SK-N-SH (cell line): ENCODE measurements at regions not wholly inside any gene's neighbourhood (a gene's known extent, or its start where the extent isn't known, plus 50 kb on each side); places are given as distances from the start of the nearest gene placed in this dataset.

Experiments used
- CTCF ChIA-PET: fragments of 300-600, 350-600 bp; formaldehyde crosslinking; extraction: SDS; loops from one replicate; lab custom pipeline; 2021; lab: Yijun Ruan, JAX
- POLR2A ChIA-PET: fragments of 350-600 bp; sonication (Branson Sonifier 250); formaldehyde crosslinking; extraction: SDS; loops from one replicate; lab custom pipeline; 2020; ENCODE audit warnings: antibody characterized with exemption, inconsistent platforms; lab: Yijun Ruan, JAX
- DNase-seq: peaks from one replicate; pipeline ENCODE4 v3.0.0; 2012
- H2AFZ ChIP-seq: fragments of 200-600 bp; sonication (generic); 2 replicates; pipeline ENCODE4 v1.8.1; 2016; ENCODE audit warnings: antibody characterized with exemption, mild to moderate bottlenecking, low read depth
- H3F3A ChIP-seq: fragments of 200-600 bp; sonication (generic); replicated peaks from 2 replicates; pipeline ENCODE3; 2016; ENCODE audit warnings: antibody characterized with exemption, mild to moderate bottlenecking; ENCODE audit not compliant: insufficient read depth
- H3K27ac ChIP-seq, 2 experiments: fragments of 200-500 bp in 1 of 2; fragments of 200-600 bp in 1 of 2; sonication (Bioruptor generic) in 1 of 2; sonication (generic), shearing (Covaris generic) in 1 of 2; 2 replicates each; pipeline versions ENCODE4 v1.5.1 to v1.6.1; 2014 to 2016; ENCODE audit warnings: low read depth in 2 of 2, inconsistent platforms in 1 of 2, low read length in 1 of 2, mild to moderate bottlenecking in 1 of 2, mixed read lengths in 1 of 2
- H3K27me3 ChIP-seq: fragments of 200-600 bp; sonication (generic), shearing (Covaris generic); 2 replicates; pipeline ENCODE4 v1.6.1; 2016; ENCODE audit warnings: mixed run types; ENCODE audit not compliant: insufficient read depth
- H3K36me3 ChIP-seq, 2 experiments: fragments of 200-500 bp in 1 of 2; fragments of 200-600 bp in 1 of 2; sonication (Bioruptor generic) in 1 of 2; sonication (generic) in 1 of 2; replicated peaks in 1 of 2; 2 replicates each; pipeline versions ENCODE3 to v1.5.1; 2014 to 2016; ENCODE audit warnings: low read length in 1 of 2, mild to moderate bottlenecking in 1 of 2; ENCODE audit not compliant: insufficient read depth in 2 of 2, control insufficient read depth in 1 of 2
- H3K4me1 ChIP-seq, 2 experiments: fragments of 200-500 bp in 1 of 2; fragments of 200-600 bp in 1 of 2; sonication (Bioruptor generic) in 1 of 2; sonication (generic), shearing (Covaris generic) in 1 of 2; 2 replicates each; pipeline versions ENCODE4 v1.5.1 to v1.6.1; 2014 to 2016; ENCODE audit warnings: low read depth in 1 of 2, low read length in 1 of 2, mixed run types in 1 of 2; ENCODE audit not compliant: insufficient read depth in 2 of 2, control insufficient read depth in 1 of 2
- H3K4me2 ChIP-seq: fragments of 200-600 bp; sonication (generic), shearing (Covaris generic); 2 replicates; pipeline ENCODE4 v1.6.1; 2017; ENCODE audit warnings: mixed run types
- H3K4me3 ChIP-seq, 2 experiments: fragments of 200-500 bp in 1 of 2; fragments of 200-600 bp in 1 of 2; sonication (Bioruptor generic) in 1 of 2; sonication (generic), shearing (Covaris generic) in 1 of 2; 2 replicates each; pipeline versions ENCODE4 v1.5.1 to v1.8.1; 2014 to 2016; ENCODE audit warnings: low read depth in 2 of 2, inconsistent platforms in 1 of 2, low read length in 1 of 2, mild to moderate bottlenecking in 1 of 2, mixed read lengths in 1 of 2, moderate library complexity in 1 of 2
- H3K79me2 ChIP-seq: fragments of 200-600 bp; sonication (generic); 2 replicates; pipeline ENCODE4 v1.8.1; 2017; ENCODE audit warnings: mild to moderate bottlenecking; ENCODE audit not compliant: insufficient read depth
- H3K9ac ChIP-seq: fragments of 200-600 bp; sonication (generic); 2 replicates; pipeline ENCODE4 v1.6.1; 2017; ENCODE audit warnings: mixed run types
- H3K9me2 ChIP-seq: fragments of 200-600 bp; sonication (generic); 2 replicates; pipeline ENCODE4 v1.6.1; 2017; ENCODE audit warnings: mixed run types
- H3K9me3 ChIP-seq: fragments of 200-600 bp; sonication (generic); 2 replicates; pipeline ENCODE4 v1.6.1; 2017; ENCODE audit warnings: mixed run types, mild to moderate bottlenecking, moderate library complexity
- H4K20me1 ChIP-seq: fragments of 200-600 bp; sonication (generic); 2 replicates; pipeline ENCODE4 v1.6.1; 2017; ENCODE audit warnings: mild to moderate bottlenecking, mixed run types; ENCODE audit not compliant: insufficient read depth
- CHD2 ChIP-seq: fragments of 150-350 bp; IDR thresholded peaks from 2 replicates; pipeline ENCODE4 v1.6.1; 2018; ENCODE audit warnings: low read length; ENCODE audit not compliant: partially characterized antibody
- EZH2phosphoT487 ChIP-seq: fragments of 200-600 bp; sonication (generic); IDR thresholded peaks from 2 replicates; pipeline ENCODE4 v1.6.1; 2017; ENCODE audit warnings: low read depth, mixed run types, mild to moderate bottlenecking, antibody characterized with exemption, moderate library complexity, borderline replicate concordance
- FOXM1 ChIP-seq: IDR thresholded peaks from 2 replicates; pipeline ENCODE4 v1.4.0; 2012; ENCODE audit warnings: low read depth, mild to moderate bottlenecking
- GATA2 ChIP-seq: sonication (generic); formaldehyde crosslinking; IDR thresholded peaks from 2 replicates; pipeline ENCODE4 v1.5.0; 2020; ENCODE audit warnings: mild to moderate bottlenecking, missing genetic modification reagents
- JUND ChIP-seq: IDR thresholded peaks from 2 replicates; pipeline ENCODE4 v1.4.0; 2012
- MEF2A ChIP-seq: IDR thresholded peaks from 2 replicates; pipeline ENCODE4 v1.4.0; 2012; ENCODE audit warnings: low read depth, borderline replicate concordance
- MXI1 ChIP-seq: IDR thresholded peaks from 2 replicates; pipeline ENCODE4 v1.6.1; 2012; ENCODE audit warnings: mild to moderate bottlenecking, low read depth, low read length, improper control_type of control experiment
- NRF1 ChIP-seq: IDR thresholded peaks from 2 replicates; pipeline ENCODE4 v1.6.1; 2012; ENCODE audit warnings: low read depth, mild to moderate bottlenecking, low read length
- SIN3A ChIP-seq: IDR thresholded peaks from 2 replicates; pipeline ENCODE4 v1.6.1; 2012; ENCODE audit warnings: low read depth, mild to moderate bottlenecking, low read length, moderate library complexity, borderline replicate concordance
- TEAD4 ChIP-seq: IDR thresholded peaks from 2 replicates; pipeline ENCODE4 v1.4.0; 2012; ENCODE audit warnings: mild to moderate bottlenecking, borderline replicate concordance; ENCODE audit not compliant: insufficient read depth
- WGBS: methylation state at CpG from one replicate; pipeline ENCODE4 v1.1.6; 2017; ENCODE audit warnings: low lambda C conversion rate; 5-methylcytosine and 5-hydroxymethylcytosine counted together
- TF ChIP-seq, protein P1 (sequence below): IDR thresholded peaks from 2 replicates; pipeline ENCODE4 v1.4.0; 2012; ENCODE audit warnings: low read depth, borderline replicate concordance
- TF ChIP-seq, protein P2 (sequence below): IDR thresholded peaks from 2 replicates; pipeline ENCODE4; 2012
- TF ChIP-seq, protein P3 (sequence below): fragments of 150-350 bp; IDR thresholded peaks from 2 replicates; pipeline ENCODE4 v1.6.1; 2016; ENCODE audit warnings: mild to moderate bottlenecking, low read depth, low read length

DNA sequence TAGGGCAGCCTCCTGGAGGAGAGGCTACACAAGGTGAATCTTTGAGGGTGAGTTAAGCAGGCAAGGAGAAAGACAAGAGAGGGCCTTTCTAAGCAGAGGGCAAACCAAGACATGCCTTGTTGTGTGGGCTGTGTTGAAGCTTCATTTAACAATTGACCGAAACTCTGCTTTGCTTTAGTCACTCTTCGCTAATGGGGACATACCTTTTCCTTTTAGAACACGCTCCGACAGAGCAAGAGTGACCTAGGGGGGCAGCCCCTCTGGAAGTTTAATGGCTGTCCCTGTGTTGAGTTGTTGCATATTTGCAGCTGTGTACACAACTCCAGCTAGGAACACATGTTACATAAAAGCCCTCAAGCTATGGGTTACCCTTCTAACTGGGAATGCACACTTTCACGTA is 218.1 kb upstream of the WWC1 start:
- Histone ChIP-seq H3K4me3 (no peak overlapping the region), H3K79me2 (no peaks in the 10 kb centered on the region), H3K4me1 (peaks cover 0 to 4% of the 10 kb centered on the region in 2 experiments; a peak in 2 of 4 replicates), H3K27ac (no peak overlapping the region), H3K27me3 (no peaks in the 10 kb centered on the region), H3K4me2 (no peak overlapping the region), H4K20me1 (no peaks in the 10 kb centered on the region), H2AFZ (no peak overlapping the region), H3K36me3 (no peaks in the 10 kb centered on the region), H3K9me3 (no peaks in the 10 kb centered on the region), H3F3A (no peaks in the 10 kb centered on the region), H3K9me2 (no peaks in the 10 kb centered on the region), H3K9ac (no peak overlapping the region)
- 71% methylated on average over 5 of the region's 5 CpGs for WGBS
- ChIA-PET CTCF (interaction anchor here (1.0 kb wide), 2 partner anchors 146 to 147 kb away, joined by 3 read pairs; no protein-coding TSS in a partner anchor), POLR2A (no interaction called here)
- DNase-seq = no peak
- TF ChIP-seq JUND = no peak
- TF ChIP-seq SIN3A = no peak
- TF ChIP-seq, protein P1, sequence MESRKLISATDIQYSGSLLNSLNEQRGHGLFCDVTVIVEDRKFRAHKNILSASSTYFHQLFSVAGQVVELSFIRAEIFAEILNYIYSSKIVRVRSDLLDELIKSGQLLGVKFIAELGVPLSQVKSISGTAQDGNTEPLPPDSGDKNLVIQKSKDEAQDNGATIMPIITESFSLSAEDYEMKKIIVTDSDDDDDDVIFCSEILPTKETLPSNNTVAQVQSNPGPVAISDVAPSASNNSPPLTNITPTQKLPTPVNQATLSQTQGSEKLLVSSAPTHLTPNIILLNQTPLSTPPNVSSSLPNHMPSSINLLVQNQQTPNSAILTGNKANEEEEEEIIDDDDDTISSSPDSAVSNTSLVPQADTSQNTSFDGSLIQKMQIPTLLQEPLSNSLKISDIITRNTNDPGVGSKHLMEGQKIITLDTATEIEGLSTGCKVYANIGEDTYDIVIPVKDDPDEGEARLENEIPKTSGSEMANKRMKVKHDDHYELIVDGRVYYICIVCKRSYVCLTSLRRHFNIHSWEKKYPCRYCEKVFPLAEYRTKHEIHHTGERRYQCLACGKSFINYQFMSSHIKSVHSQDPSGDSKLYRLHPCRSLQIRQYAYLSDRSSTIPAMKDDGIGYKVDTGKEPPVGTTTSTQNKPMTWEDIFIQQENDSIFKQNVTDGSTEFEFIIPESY = no peak
- no peak for TF ChIP-seq FOXM1
- no peak for TF ChIP-seq EZH2phosphoT487
- TF ChIP-seq TEAD4 = no peak
- no peak for TF ChIP-seq CHD2
- TF ChIP-seq, protein P2, sequence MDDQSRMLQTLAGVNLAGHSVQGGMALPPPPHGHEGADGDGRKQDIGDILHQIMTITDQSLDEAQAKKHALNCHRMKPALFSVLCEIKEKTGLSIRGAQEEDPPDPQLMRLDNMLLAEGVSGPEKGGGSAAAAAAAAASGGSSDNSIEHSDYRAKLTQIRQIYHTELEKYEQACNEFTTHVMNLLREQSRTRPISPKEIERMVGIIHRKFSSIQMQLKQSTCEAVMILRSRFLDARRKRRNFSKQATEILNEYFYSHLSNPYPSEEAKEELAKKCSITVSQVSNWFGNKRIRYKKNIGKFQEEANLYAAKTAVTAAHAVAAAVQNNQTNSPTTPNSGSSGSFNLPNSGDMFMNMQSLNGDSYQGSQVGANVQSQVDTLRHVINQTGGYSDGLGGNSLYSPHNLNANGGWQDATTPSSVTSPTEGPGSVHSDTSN = no peak
- TF ChIP-seq MXI1 = no peak
- TF ChIP-seq, protein P3, sequence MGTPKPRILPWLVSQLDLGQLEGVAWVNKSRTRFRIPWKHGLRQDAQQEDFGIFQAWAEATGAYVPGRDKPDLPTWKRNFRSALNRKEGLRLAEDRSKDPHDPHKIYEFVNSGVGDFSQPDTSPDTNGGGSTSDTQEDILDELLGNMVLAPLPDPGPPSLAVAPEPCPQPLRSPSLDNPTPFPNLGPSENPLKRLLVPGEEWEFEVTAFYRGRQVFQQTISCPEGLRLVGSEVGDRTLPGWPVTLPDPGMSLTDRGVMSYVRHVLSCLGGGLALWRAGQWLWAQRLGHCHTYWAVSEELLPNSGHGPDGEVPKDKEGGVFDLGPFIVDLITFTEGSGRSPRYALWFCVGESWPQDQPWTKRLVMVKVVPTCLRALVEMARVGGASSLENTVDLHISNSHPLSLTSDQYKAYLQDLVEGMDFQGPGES = no peak
- no peak for TF ChIP-seq MEF2A
- no peak for TF ChIP-seq GATA2 (CRISPR knock-in tag)
- TF ChIP-seq NRF1 = no peak
